Adrenal gland (tissue), 5 donors: ENCODE measurements at regions not wholly inside any gene's neighbourhood (a gene's known extent, or its start where the extent isn't known, plus 50 kb on each side); places are given as distances from the start of the nearest gene placed in this dataset.

ENCODE experiments used
- CTCF ChIP-seq, 6 experiments: fragments of 450-650 bp in 4 of 6; fragments of 200-600 bp in 2 of 6; sonication (generic) in 1 of 6; IDR thresholded peaks; 1 replicate in 5 of 6; 2 replicates in 1 of 6; pipeline versions ENCODE4 v1.5.1 to v1.8.0; 2016 to 2021; ENCODE audit warnings: antibody characterized with exemption in 6 of 6, mild to moderate bottlenecking in 2 of 6, moderate library complexity in 1 of 6
- POLR2A ChIP-seq, 2 donors: fragments of 450-650 bp; IDR thresholded peaks; one replicate each; pipeline ENCODE4 v1.6.1; 2017; ENCODE audit warnings: antibody characterized with exemption in 2 of 2, mild to moderate bottlenecking in 2 of 2, moderate library complexity in 1 of 2
- donor health status: DM: no; HTN: no; CAD: no.

GRCh38 chr13:50244713-50245574, 229.7 kb downstream of the KCNRG start:
- TF ChIP-seq CTCF (IDR thresholded peaks at IDR 0.05): no peak
- TF ChIP-seq POLR2A (IDR thresholded peaks at IDR 0.05): no peak
